ENCODE measurements at regions not wholly inside any gene's neighbourhood (a gene's known extent, or its start where the extent isn't known, plus 50 kb on each side); places are given as distances from the start of the nearest gene placed in this dataset.

DNA sequence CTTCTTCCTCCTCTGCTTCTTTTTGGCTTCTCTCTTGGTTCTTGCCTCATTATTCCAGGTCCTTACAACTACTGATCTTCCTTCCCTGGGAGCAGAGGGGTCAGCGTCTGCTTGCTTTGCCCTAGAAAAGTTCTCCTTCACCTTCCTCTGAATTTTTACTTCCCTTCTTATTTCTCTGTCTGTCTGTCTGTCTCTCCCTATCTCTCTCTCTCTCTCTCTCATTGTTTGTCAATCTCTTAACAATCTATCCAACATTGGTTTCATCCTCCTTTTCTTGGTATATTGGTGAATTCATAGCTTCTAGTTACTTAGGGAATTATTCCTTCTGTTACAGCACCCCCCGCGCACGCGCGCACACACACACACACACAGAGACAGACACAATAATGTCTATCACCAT lies 559.1 kb downstream of the MN1 start:
- Histone ChIP-seq H3K4me2 (ENCODE audit: low read length) (no peak overlapping the region), H3K23ac (ENCODE audit: low read length) (no peak overlapping the region), H3K79me1 (ENCODE audit: low read length) (no peaks in the 10 kb centered on the region), H3K27me3 (ENCODE audit: insufficient read depth, low read length, poor library complexity) (no peaks in the 10 kb centered on the region), H4K5ac (ENCODE audit: low read length) (no peak overlapping the region), H3K4me3 (ENCODE audit: low read length) (no peak overlapping the region), H3K56ac (ENCODE audit: low read length) (no peak overlapping the region), H2BK15ac (replicated peaks; ENCODE audit: low read depth) (no peak overlapping the region), H3K9ac (ENCODE audit: low read length) (no peak overlapping the region), H3K79me2 (ENCODE audit: control insufficient read depth, insufficient read depth, low read length) (no peaks in the 10 kb centered on the region), H2AK5ac (ENCODE audit: low read length) (no peak overlapping the region), H4K8ac (ENCODE audit: low read depth, low read length) (no peak overlapping the region), H3K36me3 (ENCODE audit: control insufficient read depth, insufficient read depth, low read length) (no peaks in the 10 kb centered on the region), H2BK5ac (ENCODE audit: low read length) (no peak overlapping the region), H3K4ac (ENCODE audit: low read depth, low read length) (no peak overlapping the region), H3K4me1 (ENCODE audit: control insufficient read depth, low read depth, low read length) (no peaks in the 10 kb centered on the region), H2BK120ac (ENCODE audit: low read depth, low read length) (no peak overlapping the region), H3K27ac (ENCODE audit: low read depth, low read length) (no peak overlapping the region), H3K18ac (ENCODE audit: low read length) (no peak overlapping the region)
- DNase-seq, result no peak
- WGBS (ENCODE audit: extremely low coverage, insufficient coverage, low lambda C conversion rate), result no CpG with 5 or more reads among the region's 6 CpGs

- Histone ChIP-seq H3K4ac (ENCODE audit: low read depth, low read length) (no peak overlapping the region), H2AK5ac (ENCODE audit: low read length) (no peak overlapping the region), H3K79me2 (ENCODE audit: control insufficient read depth, insufficient read depth, low read length) (no peaks in the 10 kb centered on the region), H3K9ac (ENCODE audit: low read length) (no peak overlapping the region), H3K36me3 (ENCODE audit: control insufficient read depth, insufficient read depth, low read length) (no peaks in the 10 kb centered on the region), H4K8ac (ENCODE audit: low read depth, low read length) (no peak overlapping the region), H3K18ac (ENCODE audit: low read length) (no peak overlapping the region), H3K79me1 (ENCODE audit: low read length) (no peaks in the 10 kb centered on the region), H3K4me3 (ENCODE audit: low read length) (no peak overlapping the region), H3K4me1 (ENCODE audit: control insufficient read depth, low read depth, low read length) (no peaks in the 10 kb centered on the region), H3K27me3 (ENCODE audit: insufficient read depth, low read length, poor library complexity) (no peaks in the 10 kb centered on the region), H3K23ac (ENCODE audit: low read length) (no peak overlapping the region), H2BK120ac (ENCODE audit: low read depth, low read length) (no peak overlapping the region), H3K56ac (ENCODE audit: low read length) (no peak overlapping the region), H2BK5ac (ENCODE audit: low read length) (no peak overlapping the region), H3K27ac (ENCODE audit: low read depth, low read length) (no peak overlapping the region), H2BK15ac (replicated peaks; ENCODE audit: low read depth) (no peak overlapping the region), H4K5ac (ENCODE audit: low read length) (no peak overlapping the region), H3K4me2 (ENCODE audit: low read length) (no peak overlapping the region)
- WGBS (ENCODE audit: extremely low coverage, insufficient coverage, low lambda C conversion rate), result no CpG with 5 or more reads among the region's 12 CpGs
- no peak for DNase-seq
Measured at GRCh38 chr22:27242917-27243589, 558.5 kb downstream of the MN1 start.

DNA sequence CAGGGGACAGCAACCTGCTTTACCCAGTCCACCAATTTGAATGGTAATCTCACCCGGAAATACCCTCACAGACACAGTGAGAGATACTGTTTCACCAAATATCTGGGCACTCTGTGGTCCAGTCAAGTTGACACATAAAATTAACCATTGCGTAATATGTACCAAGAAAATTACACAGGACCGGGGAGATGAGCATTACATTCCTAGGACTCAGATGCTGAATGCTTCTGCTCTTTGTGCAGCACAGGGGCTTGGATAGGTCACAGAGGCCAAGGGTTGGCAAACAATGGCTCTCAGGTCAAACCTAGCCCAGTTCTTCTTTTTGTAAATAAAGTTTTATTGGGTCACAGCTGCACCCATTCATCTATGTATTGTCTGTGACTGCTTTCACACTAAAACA lies 557.2 kb downstream of the MN1 start:
- H3K23ac ChIP-seq (ENCODE audit: low read length), result no peak overlapping the region
- no CpG with 5 or more reads among the region's 3 CpGs for WGBS (ENCODE audit: extremely low coverage, insufficient coverage, low lambda C conversion rate)
- no peak overlapping the region for H3K9ac ChIP-seq (ENCODE audit: low read length)
- DNase-seq, result no peak
- H3K36me3 ChIP-seq (ENCODE audit: control insufficient read depth, insufficient read depth, low read length), result no peaks in the 10 kb centered on the region
- no peak overlapping the region for H2BK5ac ChIP-seq (ENCODE audit: low read length)
- no peaks in the 10 kb centered on the region for H3K79me2 ChIP-seq (ENCODE audit: control insufficient read depth, insufficient read depth, low read length)
- no peaks in the 10 kb centered on the region for H3K4me1 ChIP-seq (ENCODE audit: control insufficient read depth, low read depth, low read length)
- no peak overlapping the region for H4K5ac ChIP-seq (ENCODE audit: low read length)
- no peak overlapping the region for H2BK15ac ChIP-seq (replicated peaks; ENCODE audit: low read depth)
- no peaks in the 10 kb centered on the region for H3K79me1 ChIP-seq (ENCODE audit: low read length)
- H3K4me3 ChIP-seq (ENCODE audit: low read length), result no peak overlapping the region
- H2BK120ac ChIP-seq (ENCODE audit: low read depth, low read length), result no peak overlapping the region
- H3K27me3 ChIP-seq (ENCODE audit: insufficient read depth, low read length, poor library complexity), result no peaks in the 10 kb centered on the region
- H4K8ac ChIP-seq (ENCODE audit: low read depth, low read length), result no peak overlapping the region
- H3K18ac ChIP-seq (ENCODE audit: low read length), result no peak overlapping the region
- H3K27ac ChIP-seq (ENCODE audit: low read depth, low read length), result no peak overlapping the region
- H3K56ac ChIP-seq (ENCODE audit: low read length), result no peak overlapping the region
- no peak overlapping the region for H3K4me2 ChIP-seq (ENCODE audit: low read length)
- H2AK5ac ChIP-seq (ENCODE audit: low read length), result no peak overlapping the region
- H3K4ac ChIP-seq (ENCODE audit: low read depth, low read length), result no peak overlapping the region

DNA sequence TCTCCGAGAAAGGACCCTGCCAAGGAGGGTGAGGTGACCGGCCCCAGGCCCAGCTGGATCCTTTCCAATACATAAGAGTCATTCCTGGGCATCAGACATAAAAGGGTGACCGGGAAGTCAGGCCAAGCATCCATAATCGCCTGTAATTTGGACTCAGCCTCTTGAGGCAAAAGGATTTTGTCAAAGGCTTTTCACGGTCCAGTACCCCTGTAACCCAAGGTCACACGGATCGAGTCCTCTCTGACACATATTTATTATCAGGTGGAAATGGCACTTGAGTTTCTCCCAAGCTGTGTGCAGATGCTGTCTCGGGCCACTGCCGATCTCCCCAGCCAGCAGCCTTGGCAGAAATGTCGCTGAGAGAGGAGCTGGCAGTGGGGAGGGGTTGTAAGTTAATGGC lies 556.5 kb downstream of the MN1 start:
- Histone ChIP-seq H3K36me3 (ENCODE audit: control insufficient read depth, insufficient read depth, low read length) (no peaks in the 10 kb centered on the region), H3K9ac (ENCODE audit: low read length) (no peak overlapping the region), H4K8ac (ENCODE audit: low read depth, low read length) (no peak overlapping the region), H3K4ac (ENCODE audit: low read depth, low read length) (no peak overlapping the region), H3K27me3 (ENCODE audit: insufficient read depth, low read length, poor library complexity) (no peaks in the 10 kb centered on the region), H3K4me1 (ENCODE audit: control insufficient read depth, low read depth, low read length) (no peaks in the 10 kb centered on the region), H2BK5ac (ENCODE audit: low read length) (no peak overlapping the region), H4K5ac (ENCODE audit: low read length) (no peak overlapping the region), H3K4me3 (ENCODE audit: low read length) (no peak overlapping the region), H3K18ac (ENCODE audit: low read length) (no peak overlapping the region), H3K23ac (ENCODE audit: low read length) (no peak overlapping the region), H3K79me1 (ENCODE audit: low read length) (no peaks in the 10 kb centered on the region), H2AK5ac (ENCODE audit: low read length) (no peak overlapping the region), H3K4me2 (ENCODE audit: low read length) (no peak overlapping the region), H3K27ac (ENCODE audit: low read depth, low read length) (no peak overlapping the region), H2BK120ac (ENCODE audit: low read depth, low read length) (no peak overlapping the region), H3K79me2 (ENCODE audit: control insufficient read depth, insufficient read depth, low read length) (no peaks in the 10 kb centered on the region), H2BK15ac (replicated peaks; ENCODE audit: low read depth) (no peak overlapping the region), H3K56ac (ENCODE audit: low read length) (no peak overlapping the region)
- WGBS (ENCODE audit: extremely low coverage, insufficient coverage, low lambda C conversion rate), result no CpG with 5 or more reads among the region's 10 CpGs
- no peak for DNase-seq

DNA sequence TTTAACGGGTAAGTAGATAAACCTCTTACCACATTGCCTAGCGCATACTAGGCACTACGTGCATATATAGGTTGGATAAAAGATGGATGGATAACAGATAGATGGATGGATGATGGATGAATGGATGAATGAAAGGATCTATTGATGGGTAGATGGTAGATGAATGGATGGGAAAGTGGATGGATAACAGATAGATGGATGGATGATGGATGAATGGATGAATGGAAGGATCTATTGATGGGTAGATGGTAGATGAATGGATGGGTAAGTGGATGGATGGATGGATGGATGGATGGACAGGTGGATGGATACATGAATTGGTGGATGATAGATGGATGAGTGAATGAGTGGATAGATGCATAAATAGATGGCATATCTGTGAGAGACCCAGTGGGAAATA lies 555.0 kb downstream of the MN1 start:
- no peak overlapping the region for H2BK5ac ChIP-seq (ENCODE audit: low read length)

More for the DNA sequence above, 555.0 kb downstream of the MN1 start:
- Histone ChIP-seq H2BK15ac (replicated peaks; ENCODE audit: low read depth) (no peak overlapping the region), H3K9ac (ENCODE audit: low read length) (no peak overlapping the region), H3K4ac (ENCODE audit: low read depth, low read length) (no peak overlapping the region), H3K27ac (ENCODE audit: low read depth, low read length) (no peak overlapping the region), H3K56ac (ENCODE audit: low read length) (no peak overlapping the region), H4K5ac (ENCODE audit: low read length) (no peak overlapping the region), H3K18ac (ENCODE audit: low read length) (no peak overlapping the region), H4K8ac (ENCODE audit: low read depth, low read length) (no peak overlapping the region), H2BK120ac (ENCODE audit: low read depth, low read length) (no peak overlapping the region), H3K4me1 (ENCODE audit: control insufficient read depth, low read depth, low read length) (no peaks in the 10 kb centered on the region), H3K79me2 (ENCODE audit: control insufficient read depth, insufficient read depth, low read length) (no peaks in the 10 kb centered on the region), H3K4me2 (ENCODE audit: low read length) (no peak overlapping the region), H3K23ac (ENCODE audit: low read length) (no peak overlapping the region), H3K36me3 (ENCODE audit: control insufficient read depth, insufficient read depth, low read length) (no peaks in the 10 kb centered on the region), H2AK5ac (ENCODE audit: low read length) (no peak overlapping the region), H3K79me1 (ENCODE audit: low read length) (no peaks in the 10 kb centered on the region), H3K4me3 (ENCODE audit: low read length) (no peak overlapping the region), H3K27me3 (ENCODE audit: insufficient read depth, low read length, poor library complexity) (no peaks in the 10 kb centered on the region)
- WGBS (ENCODE audit: extremely low coverage, insufficient coverage, low lambda C conversion rate), result no CpG with 5 or more reads among the region's 3 CpGs
- DNase-seq, result no peak

All from mesendoderm (in vitro differentiated cells).